IMR-90 (cell line): ENCODE measurements at regions not wholly inside any gene's neighbourhood (a gene's known extent, or its start where the extent isn't known, plus 50 kb on each side); places are given as distances from the start of the nearest gene placed in this dataset.

Experiments used
- ATAC-seq: fragments of 200-7000 bp; cut with Tn5 transposase; 2 replicates; pipeline ENCODE4 v1.9.1; 2020; ENCODE audit warnings: low read depth, mild to moderate bottlenecking, moderate library complexity
- BruUV-seq: library from RNA; stranded (reverse); fragments of 400-500 nt; replicated peaks from 2 replicates; lab custom pipeline; 2021; lab: Mats Ljungman, UMichigan
- CTCF ChIA-PET: fragments of 300-600 bp; formaldehyde crosslinking; extraction: SDS; loops from one replicate; lab custom pipeline; 2021; ENCODE audit warnings: antibody characterized with exemption; lab: Yijun Ruan, JAX
- POLR2A ChIA-PET: fragments of 300-600 bp; sonication (Branson Sonifier 250); formaldehyde crosslinking; loops from one replicate; lab custom pipeline; 2022; ENCODE audit warnings: antibody characterized with exemption; ENCODE audit not compliant: unreplicated experiment; lab: Charles Lee
- DNase-seq: peaks from one replicate; pipeline ENCODE4 v3.0.0; 2013
- H2AFZ ChIP-seq: replicated peaks from 2 replicates; pipeline ENCODE3; 2013; ENCODE audit warnings: low read length, mild to moderate bottlenecking; ENCODE audit not compliant: poor library complexity
- H2AK5ac ChIP-seq: 2 replicates; pipeline ENCODE4 v1.6.1; 2013; ENCODE audit warnings: low read depth, low read length, inconsistent platforms
- H2AK9ac ChIP-seq: replicated peaks from 2 replicates; pipeline ENCODE3; 2013; ENCODE audit warnings: mild to moderate bottlenecking, low read depth, low read length, moderate library complexity; ENCODE audit not compliant: poor library complexity
- H2BK120ac ChIP-seq: 2 replicates; pipeline ENCODE4 v1.6.1; 2013; ENCODE audit warnings: low read depth, low read length, inconsistent platforms
- H2BK15ac ChIP-seq: 3 replicates; pipeline ENCODE4 v1.6.1; 2013; ENCODE audit warnings: low read depth, low read length, inconsistent platforms
- H2BK20ac ChIP-seq: 2 replicates; pipeline ENCODE4 v1.6.1; 2013; ENCODE audit warnings: low read depth, mild to moderate bottlenecking, inconsistent platforms, low read length, moderate library complexity
- H2BK5ac ChIP-seq: 2 replicates; pipeline ENCODE4 v1.6.1; 2013; ENCODE audit warnings: mild to moderate bottlenecking, low read depth, low read length, inconsistent platforms; ENCODE audit not compliant: poor library complexity, severe bottlenecking
- H3K14ac ChIP-seq: replicated peaks from 2 replicates; pipeline ENCODE4 v1.6.1; 2013; ENCODE audit warnings: low read depth, low read length, inconsistent platforms
- H3K18ac ChIP-seq: 2 replicates; pipeline ENCODE4 v1.6.1; 2013; ENCODE audit warnings: low read depth, low read length, control low read depth
- H3K23ac ChIP-seq: 2 replicates; pipeline ENCODE4 v1.6.1; 2013; ENCODE audit warnings: low read depth, low read length, inconsistent platforms
- H3K27ac ChIP-seq: 2 replicates; pipeline ENCODE4 v1.5.1; 2013; ENCODE audit warnings: mild to moderate bottlenecking, control low read depth, low read length; ENCODE audit not compliant: insufficient read depth
- H3K27me3 ChIP-seq: 2 replicates; pipeline ENCODE4 v1.6.1; 2013; ENCODE audit warnings: low read length; ENCODE audit not compliant: control insufficient read depth, insufficient read depth
- H3K36me3 ChIP-seq: 2 replicates; pipeline ENCODE4 v1.6.1; 2013; ENCODE audit warnings: low read length, mixed read lengths; ENCODE audit not compliant: control insufficient read depth, insufficient read depth
- H3K4ac ChIP-seq: 2 replicates; pipeline ENCODE4 v1.6.1; 2013; ENCODE audit warnings: low read depth, low read length, inconsistent platforms
- H3K4me1 ChIP-seq: 2 replicates; pipeline ENCODE4 v1.6.1; 2013; ENCODE audit warnings: low read length, mixed read lengths; ENCODE audit not compliant: control insufficient read depth, insufficient read depth
- H3K4me2 ChIP-seq: 2 replicates; pipeline ENCODE4 v1.6.1; 2013; ENCODE audit warnings: low read depth, mild to moderate bottlenecking, control low read depth, low read length, moderate library complexity
- H3K4me3 ChIP-seq: 2 replicates; pipeline ENCODE4 v1.5.1; 2013; ENCODE audit warnings: low read depth, mild to moderate bottlenecking, control low read depth, low read length, moderate library complexity; ENCODE audit not compliant: insufficient read depth
- H3K56ac ChIP-seq: 2 replicates; pipeline ENCODE4 v1.6.1; 2013; ENCODE audit warnings: low read length, inconsistent platforms; ENCODE audit not compliant: insufficient read depth; ENCODE audit errors: extremely low read depth
- H3K79me1 ChIP-seq, 2 experiments: 2 replicates each; pipeline ENCODE4 v1.6.1; 2013; ENCODE audit warnings: low read length in 2 of 2, inconsistent platforms in 1 of 2, low read depth in 1 of 2
- H3K9ac ChIP-seq: 2 replicates; pipeline ENCODE4 v1.6.1; 2013; ENCODE audit warnings: low read depth, low read length, control low read depth
- H3K9me1 ChIP-seq: 2 replicates; pipeline ENCODE4 v1.6.1; 2013; ENCODE audit warnings: low read length, inconsistent platforms; ENCODE audit not compliant: insufficient read depth
- H3K9me3 ChIP-seq: 2 replicates; pipeline ENCODE4 v1.6.1; 2013; ENCODE audit warnings: low read length; ENCODE audit not compliant: control insufficient read depth, insufficient read depth
- H4K20me1 ChIP-seq: 2 replicates; pipeline ENCODE4 v1.6.1; 2013; ENCODE audit warnings: low read length, inconsistent platforms; ENCODE audit not compliant: insufficient read depth
- H4K5ac ChIP-seq: 2 replicates; pipeline ENCODE4 v1.6.1; 2013; ENCODE audit warnings: mild to moderate bottlenecking, low read depth, low read length, control low read depth
- H4K8ac ChIP-seq, 2 experiments: 2 replicates each; pipeline ENCODE4 v1.6.1; 2013; ENCODE audit warnings: low read depth in 2 of 2, low read length in 2 of 2, control low read depth in 1 of 2, inconsistent platforms in 1 of 2
- H4K91ac ChIP-seq: 2 replicates; pipeline ENCODE4 v1.6.1; 2013; ENCODE audit warnings: low read depth, low read length, inconsistent platforms; ENCODE audit not compliant: insufficient read depth
- BHLHE40 ChIP-seq: fragments of 150-350 bp; IDR thresholded peaks from 2 replicates; pipeline ENCODE4 v1.6.1; 2016; ENCODE audit warnings: mild to moderate bottlenecking, low read depth, low read length
- CHD1 ChIP-seq: IDR thresholded peaks from 2 replicates; pipeline ENCODE4 v1.6.1; 2012; ENCODE audit warnings: low read depth, low read length, improper control_type of control experiment
- ELK1 ChIP-seq: fragments of 150-350 bp; IDR thresholded peaks from 2 replicates; pipeline ENCODE4 v1.6.1; 2016; ENCODE audit warnings: low read depth, mild to moderate bottlenecking, low read length, moderate library complexity, borderline replicate concordance
- FOS ChIP-seq: fragments of 150-350 bp; IDR thresholded peaks from 2 replicates; pipeline ENCODE4 v1.6.1; 2016; ENCODE audit warnings: low read depth, low read length
- MAFK ChIP-seq: IDR thresholded peaks from 2 replicates; pipeline ENCODE4 v1.6.1; 2012; ENCODE audit warnings: low read depth, low read length, improper control_type of control experiment
- MAZ ChIP-seq: IDR thresholded peaks from 2 replicates; pipeline ENCODE4 v1.6.1; 2012; ENCODE audit warnings: low read depth, mild to moderate bottlenecking, low read length, improper control_type of control experiment, moderate library complexity, borderline replicate concordance
- MXI1 ChIP-seq: IDR thresholded peaks from 2 replicates; pipeline ENCODE4 v1.6.1; 2012; ENCODE audit warnings: low read depth, mild to moderate bottlenecking, low read length, moderate library complexity, borderline replicate concordance
- RCOR1 ChIP-seq: IDR thresholded peaks from 2 replicates; pipeline ENCODE4 v1.6.1; 2012; ENCODE audit warnings: mild to moderate bottlenecking, low read length, improper control_type of control experiment; ENCODE audit not compliant: insufficient replicate concordance
- RFX5 ChIP-seq: IDR thresholded peaks from 2 replicates; pipeline ENCODE4 v1.8.0; 2012; ENCODE audit warnings: low read depth, mild to moderate bottlenecking, low read length, moderate library complexity
- SMC3 ChIP-seq: fragments of 150-350 bp; IDR thresholded peaks from 2 replicates; pipeline ENCODE4 v1.6.1; 2016; ENCODE audit warnings: low read depth, mild to moderate bottlenecking, antibody characterized with exemption, low read length, moderate library complexity
- USF2 ChIP-seq: fragments of 150-350 bp; IDR thresholded peaks from 2 replicates; pipeline ENCODE4 v1.6.1; 2017; ENCODE audit warnings: mild to moderate bottlenecking, antibody characterized with exemption, low read length, low read depth
- WGBS, 2 experiments: methylation state at CpG; one replicate each; pipeline versions ENCODE4 v1.1.5 to v1.1.7; 2013; ENCODE audit warnings: missing lambda C conversion rate in 2 of 2; ENCODE audit not compliant: insufficient read length in 1 of 2; ENCODE audit errors: extremely low coverage in 2 of 2; 5-methylcytosine and 5-hydroxymethylcytosine counted together
- dilution Hi-C: fragments of 300-500 bp; cut with HindIII; formaldehyde crosslinking; loops from one replicate; pipeline ENCODE4 v1.14.3; 2018; ENCODE audit warnings: low sequenced_read_pairs; ENCODE audit not compliant: unreplicated experiment
- in situ Hi-C: fragments of 300-500 bp; cut with MboI; formaldehyde crosslinking; loops from 3 replicates; pipeline ENCODE4 v1.14.3; 2019; ENCODE audit warnings: low sequenced_read_pairs, inconsistent platforms, mixed read lengths
- intact Hi-C: fragments of 100-400 bp; cut with micrococcal nuclease; formaldehyde crosslinking; loops from 2 replicates; pipeline ENCODE4 v1.10.0; 2022
- TF ChIP-seq, protein P1 (sequence below): conservative IDR thresholded peaks from 2 replicates; pipeline ENCODE4 v1.5.1; 2012; ENCODE audit warnings: mild to moderate bottlenecking, low read depth, low read length, improper control_type of control experiment

GRCh38 chr2:45285311-45285710 lies 276.1 kb upstream of the SIX2 start:
- Histone ChIP-seq H3K9me3 (0 out of 2 replicates have a peak, but pooled peaks cover 4% of the 10 kb centered on the region), H4K20me1 (no peaks in the 10 kb centered on the region), H3K4me2 (no peak overlapping the region), H2BK5ac (no peak overlapping the region), H3K14ac (no peak overlapping the region), H3K9ac (no peak overlapping the region), H4K8ac (no peak overlapping the region), H3K23ac (no peak overlapping the region), H2AK9ac (no peak overlapping the region), H3K56ac (no peak overlapping the region), H3K9me1 (no peaks in the 10 kb centered on the region; the same call in 1 of the 2 replicates), H3K27ac (no peak overlapping the region), H3K4me1 (peaks cover 3% of the 10 kb centered on the region; the same call in 1 of the 2 replicates), H3K4ac (no peak overlapping the region), H3K4me3 (no peak overlapping the region), H3K27me3 (peaks cover 23% of the 10 kb centered on the region), H2BK20ac (no peak overlapping the region), H2AK5ac (no peak overlapping the region), H4K91ac (no peak overlapping the region), H4K5ac (no peak overlapping the region), H3K79me1 (no peaks in the 10 kb centered on the region), H2BK120ac (no peak overlapping the region), H2BK15ac (no peak overlapping the region), H3K18ac (no peak overlapping the region), H3K36me3 (no peaks in the 10 kb centered on the region), H2AFZ (no peak overlapping the region)
- dilution Hi-C loops = no loop called here
- no TSS peak for BruUV-seq
- WGBS, 2 experiments = 71% methylated on average over 1 of the region's 5 CpGs; no CpG with 5 or more reads in 1 of the 2 experiments
- TF ChIP-seq MXI1 (no peak), MAZ (no peak), SMC3 (no peak), USF2 (no peak), RFX5 (no peak), BHLHE40 (no peak), CHD1 (no peak), FOS (no peak), MAFK (no peak), RCOR1 (no peak), ELK1 (no peak)
- TF ChIP-seq, protein P1, sequence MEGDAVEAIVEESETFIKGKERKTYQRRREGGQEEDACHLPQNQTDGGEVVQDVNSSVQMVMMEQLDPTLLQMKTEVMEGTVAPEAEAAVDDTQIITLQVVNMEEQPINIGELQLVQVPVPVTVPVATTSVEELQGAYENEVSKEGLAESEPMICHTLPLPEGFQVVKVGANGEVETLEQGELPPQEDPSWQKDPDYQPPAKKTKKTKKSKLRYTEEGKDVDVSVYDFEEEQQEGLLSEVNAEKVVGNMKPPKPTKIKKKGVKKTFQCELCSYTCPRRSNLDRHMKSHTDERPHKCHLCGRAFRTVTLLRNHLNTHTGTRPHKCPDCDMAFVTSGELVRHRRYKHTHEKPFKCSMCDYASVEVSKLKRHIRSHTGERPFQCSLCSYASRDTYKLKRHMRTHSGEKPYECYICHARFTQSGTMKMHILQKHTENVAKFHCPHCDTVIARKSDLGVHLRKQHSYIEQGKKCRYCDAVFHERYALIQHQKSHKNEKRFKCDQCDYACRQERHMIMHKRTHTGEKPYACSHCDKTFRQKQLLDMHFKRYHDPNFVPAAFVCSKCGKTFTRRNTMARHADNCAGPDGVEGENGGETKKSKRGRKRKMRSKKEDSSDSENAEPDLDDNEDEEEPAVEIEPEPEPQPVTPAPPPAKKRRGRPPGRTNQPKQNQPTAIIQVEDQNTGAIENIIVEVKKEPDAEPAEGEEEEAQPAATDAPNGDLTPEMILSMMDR = no peak
- in situ Hi-C loops = no loop called here
- no peak for ATAC-seq
- CTCF ChIA-PET = interaction anchor here (0.6 kb wide), 1 partner anchor 269 kb away, joined by 3 read pairs; no protein-coding TSS in a partner anchor
- intact Hi-C loops = no loop called here
- no peak for DNase-seq
- POLR2A ChIA-PET = no interaction called here
